ENCODE measurements at regions not wholly inside any gene's neighbourhood (a gene's known extent, or its start where the extent isn't known, plus 50 kb on each side); places are given as distances from the start of the nearest gene placed in this dataset.

- TF ChIP-seq RERE (CRISPR knock-in tag; IDR thresholded peaks at IDR 0.05; ENCODE audit: borderline replicate concordance), result no peak
Measured at GRCh38 chr7:125256446-125256845, 326.8 kb upstream of the POT1 start (continued).

- DNase-seq (ENCODE audit: extremely low read depth in 1 of 4, low spot score in 3 of 4) (no peak), FAIRE-seq (no peak), ATAC-seq (peak; percentile 45; the same call in 2 of the 3 replicates)
- Histone ChIP-seq H3K79me2 (ENCODE audit: control insufficient read depth, insufficient read depth, low read length) (no peaks in the 10 kb centered on the region), H3K9ac (ENCODE audit: insufficient read depth in 1 of 2, low read depth in 2 of 2, low read length in 2 of 2) (no peak overlapping the region), H3K36me3 (ENCODE audit: control insufficient read depth, insufficient read depth, low read length) (no peaks in the 10 kb centered on the region), H4K20me1 (replicated peaks; ENCODE audit: control insufficient read depth, insufficient read depth, low read length) (no peaks in the 10 kb centered on the region), H3K4me2 (ENCODE audit: insufficient read depth, low read length) (no peak overlapping the region), H3K4me3 (no peak overlapping the region), H3K9me3 (replicated peaks; ENCODE audit: control insufficient read depth, insufficient read depth, low read depth, low read length) (no peaks in the 10 kb centered on the region), H2AFZ (ENCODE audit: low read depth, low read length) (no peak overlapping the region), H3K27ac (ENCODE audit: extremely low read depth, low read depth, low read length) (no peak overlapping the region), H3K27me3 (ENCODE audit: control insufficient read depth in 2 of 2, insufficient read depth in 2 of 2, low read length in 2 of 2) (no peaks in the 10 kb centered on the region), H3K4me1 (replicated peaks in 1 of 2; ENCODE audit: control insufficient read depth in 2 of 2, insufficient read depth in 2 of 2, low read length in 2 of 2) (no peaks in the 10 kb centered on the region; a peak in 1 of 5 replicates), H3K9me1 (ENCODE audit: control insufficient read depth, insufficient read depth, low read length) (no peaks in the 10 kb centered on the region)
- BruUV-seq (replicated peaks), result no TSS peak
- ChIA-PET POLR2A (no interaction called here), CTCF (ENCODE audit: low intra/inter-chr PET ratio) (no interaction called here)
- intact Hi-C loops (cut with micrococcal nuclease), result no loop called here
- in situ Hi-C loops (cut with MboI), result no loop called here
- WGBS (ENCODE audit: insufficient coverage, low coverage, missing lambda C conversion rate), result 9% methylated on average over 3 of the region's 3 CpGs
- no peak for TF ChIP-seq TGIF2 (CRISPR knock-in tag; IDR thresholded peaks at IDR 0.05)
- TF ChIP-seq GTF2B (IDR thresholded peaks at IDR 0.05; ENCODE audit: extremely low read depth, insufficient read length), result no peak
- no peak for TF ChIP-seq ZKSCAN1 (IDR thresholded peaks at IDR 0.05; ENCODE audit: low read depth, low read length)
- TF ChIP-seq SREBF1 (IDR thresholded peaks at IDR 0.05; ENCODE audit: borderline replicate concordance, low read depth, low read length), result no peak
- no peak for TF ChIP-seq SMAD3 (CRISPR knock-in tag; conservative IDR thresholded peaks at IDR 0.05)
- peak; percentile 67 for TF ChIP-seq ZNF316 (IDR thresholded peaks at IDR 0.05)
- 0 out of 2 replicates have a peak, but pooled peaks have one; percentile 28 for TF ChIP-seq MAFG (tag; conservative IDR thresholded peaks at IDR 0.05)
- no peak for TF ChIP-seq ZFPM2 (CRISPR knock-in tag; IDR thresholded peaks at IDR 0.05)
- 0 out of 2 replicates have a peak, but pooled peaks have one; percentile 19 for TF ChIP-seq MAFF (IDR thresholded peaks at IDR 0.05; ENCODE audit: low read length)
- peak; percentile 50; the same call in 1 of the 2 replicates for TF ChIP-seq C11orf30 (IDR thresholded peaks at IDR 0.05; ENCODE audit: low read depth)
- TF ChIP-seq PRDM10 (IDR thresholded peaks at IDR 0.05; ENCODE audit: partially characterized antibody), result no peak
- TF ChIP-seq SMC3 (conservative IDR thresholded peaks at IDR 0.05; ENCODE audit: insufficient read depth, low read depth, low read length), result no peak
Measured at GRCh38 chr7:125255810-125256209, 326.2 kb upstream of the POT1 start.
